Memory B cell (primary cell): ENCODE measurements at regions not wholly inside any gene's neighbourhood (a gene's known extent, or its start where the extent isn't known, plus 50 kb on each side); places are given as distances from the start of the nearest gene placed in this dataset.

Source experiments
- ATAC-seq: fragments of 150-1000 bp; cut with Tn5 transposase; 2 replicates; pipeline ENCODE4 v1.10.0; 2021; ENCODE audit warnings: low read depth, mild to moderate bottlenecking, moderate library complexity
- DNase-seq, 2 donors: peaks; one replicate each; pipeline ENCODE4 v3.0.0; 2022; ENCODE audit warnings: low spot score in 2 of 2
- H3K27ac Mint-ChIP-seq: one replicate; pipeline ENCODE4 v1.8.0; 2022; ENCODE audit warnings: mild to moderate bottlenecking, moderate library complexity, mixed read lengths
- H3K27me3 Mint-ChIP-seq: one replicate; pipeline ENCODE4 v1.8.0; 2022; ENCODE audit warnings: mixed read lengths
- H3K36me3 Mint-ChIP-seq: one replicate; pipeline ENCODE4 v1.8.0; 2022; ENCODE audit warnings: mild to moderate bottlenecking, mixed read lengths
- H3K4me1 Mint-ChIP-seq: one replicate; pipeline ENCODE4 v1.8.0; 2022; ENCODE audit warnings: mixed read lengths
- H3K4me3 Mint-ChIP-seq: one replicate; pipeline ENCODE4 v1.8.0; 2022; ENCODE audit warnings: mild to moderate bottlenecking, moderate library complexity, mixed read lengths
- H3K9me3 Mint-ChIP-seq: one replicate; pipeline ENCODE4 v1.8.0; 2022; ENCODE audit warnings: mixed read lengths

- DNase-seq = no peak
- Mint-ChIP-seq H3K9me3 (no peaks in the 10 kb centered on the region), H3K27ac (no peak overlapping the region), H3K4me1 (no peaks in the 10 kb centered on the region), H3K4me3 (no peak overlapping the region), H3K27me3 (peaks cover 7% of the 10 kb centered on the region), H3K36me3 (no peaks in the 10 kb centered on the region)
- ATAC-seq = no peak
These were observed 53.6 kb upstream of the SIMC1 start for GRCh38 chr5:176184608-176185132.

- no peaks in the 10 kb centered on the region for H3K9me3 Mint-ChIP-seq
- no peak overlapping the region for H3K4me3 Mint-ChIP-seq
- ATAC-seq = no peak
These were observed 53.0 kb upstream of the SIMC1 start for GRCh38 chr5:176185133-176185733.

GRCh38 chr5:176186107-176186506, 52.1 kb upstream of the SIMC1 start:
- no peak for ATAC-seq

More at GRCh38 chr5:176185133-176185733, 53.0 kb upstream of the SIMC1 start:
- Mint-ChIP-seq H3K4me1 (no peaks in the 10 kb centered on the region), H3K27me3 (peaks cover 3% of the 10 kb centered on the region), H3K36me3 (no peaks in the 10 kb centered on the region), H3K27ac (no peak overlapping the region)
- no peak for DNase-seq

DNA sequence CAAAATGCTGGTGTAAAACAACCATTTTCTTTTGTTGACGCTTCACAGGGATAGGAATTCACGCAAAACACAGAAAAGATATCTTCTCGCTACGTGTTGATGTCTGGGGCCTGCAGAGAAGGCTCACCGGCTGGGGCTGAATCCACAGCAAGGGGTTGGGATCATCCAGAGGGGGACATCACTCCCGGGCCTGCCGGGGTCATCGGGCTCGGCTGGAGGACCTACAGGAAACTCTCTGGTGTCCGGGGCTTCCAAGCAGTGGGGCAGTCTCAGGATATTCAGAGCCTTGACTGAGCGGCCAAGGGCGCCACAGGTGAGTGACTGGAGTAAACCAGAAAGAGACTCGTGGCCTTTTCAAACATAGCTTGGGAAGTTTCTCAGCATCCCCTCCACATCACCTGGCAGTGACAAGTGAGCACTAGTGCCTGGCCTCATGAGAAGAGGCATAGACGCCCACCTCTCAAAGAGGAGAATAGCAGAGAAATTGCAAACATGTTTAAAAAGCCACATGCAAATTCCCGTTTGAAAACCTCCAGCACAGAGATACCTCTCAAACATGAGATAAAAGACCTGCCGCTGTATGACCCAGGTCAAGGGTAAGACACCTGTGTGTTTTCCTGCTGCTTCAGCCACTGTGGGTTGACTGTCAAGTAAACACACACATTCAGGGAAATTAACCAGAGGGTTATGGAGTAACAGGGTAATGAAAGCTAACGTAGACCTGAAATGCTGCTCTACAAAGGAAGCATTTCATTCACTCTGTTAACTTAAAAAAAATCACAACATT, 50.8 kb upstream of the SIMC1 start:
- DNase-seq (no peak), ATAC-seq (no peak)
- no peak overlapping the region for H3K27ac Mint-ChIP-seq
- H3K4me3 Mint-ChIP-seq = no peak overlapping the region
- no peaks in the 10 kb centered on the region for H3K36me3 Mint-ChIP-seq
- H3K4me1 Mint-ChIP-seq = no peaks in the 10 kb centered on the region
- H3K9me3 Mint-ChIP-seq = no peaks in the 10 kb centered on the region
- H3K27me3 Mint-ChIP-seq = peaks cover 1% of the 10 kb centered on the region

More at GRCh38 chr5:176186107-176186506, 52.1 kb upstream of the SIMC1 start:
- Mint-ChIP-seq H3K4me3 (no peak overlapping the region), H3K27ac (no peak overlapping the region), H3K27me3 (peaks cover 3% of the 10 kb centered on the region), H3K9me3 (no peaks in the 10 kb centered on the region), H3K36me3 (no peaks in the 10 kb centered on the region), H3K4me1 (no peaks in the 10 kb centered on the region)
- DNase-seq = no peak

DNA sequence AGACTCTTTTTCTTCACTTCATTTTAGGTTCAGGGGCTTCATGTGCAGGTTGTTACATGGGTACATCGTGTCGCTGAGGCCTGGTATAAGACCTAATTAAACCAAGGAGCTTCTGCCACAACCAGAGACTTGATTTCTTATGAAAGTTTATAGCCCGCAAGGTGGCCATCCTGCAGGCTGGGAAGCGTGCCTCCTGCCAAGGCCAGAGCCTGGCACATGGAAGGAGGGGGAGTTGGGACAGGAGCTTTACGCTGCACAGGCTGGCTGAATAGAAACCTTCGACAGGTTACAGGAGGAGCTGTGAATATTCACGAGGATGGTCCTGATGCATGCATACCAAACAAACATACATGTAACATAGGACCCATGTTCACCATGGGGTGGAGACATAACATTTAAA, 50.1 kb upstream of the SIMC1 start:
- no peak for ATAC-seq
- Mint-ChIP-seq H3K4me1 (no peaks in the 10 kb centered on the region), H3K27me3 (peaks cover 1% of the 10 kb centered on the region), H3K36me3 (no peaks in the 10 kb centered on the region), H3K9me3 (no peaks in the 10 kb centered on the region), H3K27ac (no peak overlapping the region), H3K4me3 (no peak overlapping the region)
- no peak for DNase-seq
